ENCODE measurements at regions not wholly inside any gene's neighbourhood (a gene's known extent, or its start where the extent isn't known, plus 50 kb on each side); places are given as distances from the start of the nearest gene placed in this dataset.
"Not testable (repeated sequence)": the region's sequence is repeated elsewhere in the genome, so short reads cannot be mapped to it uniquely, and the experiment has no call there.

GRCh38 chr10:117483056-117483590, 59.4 kb upstream of the EMX2 start (continued):
- TF ChIP-seq REST (IDR thresholded peaks at IDR 0.05; ENCODE audit: unreplicated experiment) (no peak), STAT1 (IDR thresholded peaks at IDR 0.05; ENCODE audit: unreplicated experiment) (no peak)

- H3K4me1 ChIP-seq (ENCODE audit: insufficient read depth); H3K36me3 ChIP-seq (ENCODE audit: insufficient read depth); H4K20me1 ChIP-seq (replicated peaks; ENCODE audit: insufficient read depth); DNase-seq (ENCODE audit: low spot score); H3K27ac Mint-ChIP-seq; H3K27me3 ChIP-seq (ENCODE audit: insufficient read depth); H3K4me1 Mint-ChIP-seq; H3K36me3 Mint-ChIP-seq (ENCODE audit: low read depth); H3K79me2 ChIP-seq (replicated peaks; ENCODE audit: insufficient read depth); H3K4me3 Mint-ChIP-seq; ATAC-seq; H3K4me3 ChIP-seq; H3K4me2 ChIP-seq; H3K27me3 Mint-ChIP-seq (ENCODE audit: insufficient read depth, low read depth, poor library complexity); H3F3A ChIP-seq (replicated peaks; ENCODE audit: low read depth); H2AFZ ChIP-seq; H3K9me3 Mint-ChIP-seq; H3K9me2 ChIP-seq (ENCODE audit: insufficient read depth); H3K27ac ChIP-seq (ENCODE audit: low read depth): not testable (repeated sequence)
Observed at GRCh38 chr10:117481011-117481410, 61.5 kb upstream of the EMX2 start.

GRCh38 chr10:117480097-117480496, 62.4 kb upstream of the EMX2 start:
- Histone ChIP-seq H3K36me3 (ENCODE audit: insufficient read depth) (no peaks in the 10 kb centered on the region), H3K4me1 (ENCODE audit: insufficient read depth) (no peaks in the 10 kb centered on the region), H3F3A (replicated peaks; ENCODE audit: low read depth) (no peaks in the 10 kb centered on the region), H3K27ac (ENCODE audit: low read depth) (no peak overlapping the region), H2AFZ (no peak overlapping the region), H4K20me1 (replicated peaks; ENCODE audit: insufficient read depth) (no peaks in the 10 kb centered on the region), H3K79me2 (replicated peaks; ENCODE audit: insufficient read depth) (no peaks in the 10 kb centered on the region), H3K4me2 (no peak overlapping the region), H3K4me3 (no peak overlapping the region), H3K9me2 (ENCODE audit: insufficient read depth) (no peaks in the 10 kb centered on the region), H3K27me3 (ENCODE audit: insufficient read depth) (no peaks in the 10 kb centered on the region)
- no peak for DNase-seq (ENCODE audit: low spot score)
- Mint-ChIP-seq H3K27ac (no peak overlapping the region), H3K4me3 (no peak overlapping the region), H3K27me3 (ENCODE audit: insufficient read depth, low read depth, poor library complexity) (peaks cover 5% of the 10 kb centered on the region), H3K36me3 (ENCODE audit: low read depth) (no peaks in the 10 kb centered on the region), H3K4me1 (no peaks in the 10 kb centered on the region), H3K9me3 (no peaks in the 10 kb centered on the region)
- no peak for ATAC-seq
- TF ChIP-seq ETS1 (IDR thresholded peaks at IDR 0.05): no peak
- TF ChIP-seq POLR2AphosphoS5 (IDR thresholded peaks at IDR 0.05; ENCODE audit: low read depth): no peak
- TF ChIP-seq ZNF331 (CRISPR knock-in tag; IDR thresholded peaks at IDR 0.05; ENCODE audit: low read depth): no peak
- TF ChIP-seq EZH2 (IDR thresholded peaks at IDR 0.05; ENCODE audit: low read depth, unreplicated experiment): no peak
- TF ChIP-seq REST (IDR thresholded peaks at IDR 0.05; ENCODE audit: unreplicated experiment): no peak
- TF ChIP-seq EZH2phosphoT487 (IDR thresholded peaks at IDR 0.05; ENCODE audit: unreplicated experiment): no peak
- TF ChIP-seq NANOG (IDR thresholded peaks at IDR 0.05; ENCODE audit: borderline replicate concordance): no peak
- no peak for TF ChIP-seq CTCF (conservative IDR thresholded peaks at IDR 0.05; ENCODE audit: low read depth in 2 of 2)
